HG02759 (cell line): ENCODE measurements at regions not wholly inside any gene's neighbourhood (a gene's known extent, or its start where the extent isn't known, plus 50 kb on each side); places are given as distances from the start of the nearest gene placed in this dataset.

Experiments
- ATAC-seq: cut with Tn5 transposase; IDR thresholded peaks from one replicate; pipeline ENCODE4 v1.9.1; 2021; ENCODE audit warnings: mild to moderate bottlenecking, moderate library complexity; ENCODE audit not compliant: unreplicated experiment

GRCh38 chr5:168042284-168043068, 249.0 kb upstream of the WWC1 start:
- no peak for ATAC-seq

DNA sequence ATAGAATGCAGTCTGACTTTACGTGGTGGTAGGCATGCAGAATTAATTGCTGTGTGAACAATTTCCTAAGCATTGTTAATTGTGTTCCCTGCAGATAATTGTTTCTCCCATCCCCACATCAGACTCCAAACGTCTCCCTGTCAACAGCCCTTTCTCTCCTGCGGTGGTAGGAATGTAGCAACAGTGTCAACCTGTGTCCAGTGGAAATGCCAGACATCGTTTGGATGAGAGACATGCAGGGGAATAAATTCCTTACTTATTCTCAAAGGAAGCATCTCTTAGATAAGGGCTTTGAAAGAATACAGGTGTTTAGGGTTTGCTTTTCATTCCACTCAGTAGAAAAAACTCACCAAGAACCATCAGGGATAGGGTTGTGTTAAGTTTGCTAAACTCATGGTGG, 245.3 kb upstream of the WWC1 start:
- ATAC-seq: no peak

- ATAC-seq: peak; percentile 71
Measured at GRCh38 chr5:168047043-168047668, 244.3 kb upstream of the WWC1 start.

DNA sequence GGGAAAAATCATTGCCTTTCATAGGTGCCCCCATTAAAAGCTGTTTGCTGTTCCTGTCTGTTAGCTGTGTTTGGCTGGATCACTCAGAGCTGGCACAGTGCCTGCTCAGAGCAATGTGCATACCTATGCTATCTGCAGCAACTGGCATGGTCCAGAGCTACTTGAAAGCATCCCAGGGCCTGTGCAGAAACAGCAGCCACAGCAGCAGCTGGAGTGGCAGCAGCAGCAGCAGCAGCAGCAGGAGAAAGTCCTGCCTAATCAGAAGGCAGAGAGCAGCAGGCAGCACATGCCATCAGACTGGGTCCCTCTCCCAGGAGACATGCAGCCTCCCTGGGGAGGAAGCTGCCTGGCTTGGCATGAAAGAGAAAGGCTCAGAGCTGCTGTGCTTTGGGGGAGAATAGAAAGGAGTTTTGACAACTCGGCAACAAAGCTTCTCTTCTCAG, 243.8 kb upstream of the WWC1 start:
- ATAC-seq: peak; percentile 31

DNA sequence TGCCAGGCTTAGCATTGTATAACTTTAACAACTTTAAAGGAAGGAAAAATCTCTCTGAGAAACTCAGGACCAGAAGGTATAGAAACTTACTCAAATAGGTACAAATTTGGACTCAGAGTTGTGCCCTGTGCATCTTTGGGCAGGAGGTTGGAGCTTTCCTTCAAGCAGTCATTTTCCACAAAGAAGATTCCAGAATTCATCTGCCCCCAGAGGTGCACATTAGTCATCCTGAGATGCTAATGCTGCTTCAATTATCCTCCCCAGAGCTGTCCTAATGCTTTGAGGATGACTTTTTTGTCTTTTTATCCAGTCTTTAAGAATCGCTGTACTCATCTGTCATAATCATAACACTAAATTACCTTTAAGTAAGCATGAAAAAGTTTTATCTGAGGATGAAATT, 243.0 kb upstream of the WWC1 start:
- ATAC-seq: no peak

GRCh38 chr5:168052686-168053085, 238.8 kb upstream of the WWC1 start:
- ATAC-seq: no peak

- ATAC-seq: no peak
Measured at GRCh38 chr5:168054091-168054490, 237.4 kb upstream of the WWC1 start.

DNA sequence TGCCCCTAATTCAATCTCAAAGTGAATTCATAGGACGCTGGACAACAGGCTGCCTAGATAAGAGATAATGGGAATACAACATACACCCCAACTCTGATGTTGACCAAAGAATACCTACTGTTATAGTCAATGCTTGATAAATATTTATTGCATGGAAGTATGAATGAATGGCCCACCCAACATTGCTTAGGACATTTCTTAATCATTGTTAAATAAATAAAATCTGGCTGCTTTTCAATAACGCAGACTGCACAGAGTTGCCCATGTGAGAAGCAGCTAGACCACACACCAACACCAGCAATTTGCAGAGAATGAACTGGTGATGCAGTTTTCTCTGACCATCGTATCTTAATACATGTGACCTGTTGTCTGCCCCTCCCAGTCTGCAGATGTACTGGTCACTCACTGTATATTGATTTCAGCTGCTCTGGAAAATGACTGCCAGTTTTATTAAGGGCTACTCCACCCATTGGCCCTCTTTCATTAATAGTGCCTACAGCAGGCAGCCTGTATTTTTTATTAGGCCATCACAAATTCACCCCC, 236.2 kb upstream of the WWC1 start:
- no peak for ATAC-seq

DNA sequence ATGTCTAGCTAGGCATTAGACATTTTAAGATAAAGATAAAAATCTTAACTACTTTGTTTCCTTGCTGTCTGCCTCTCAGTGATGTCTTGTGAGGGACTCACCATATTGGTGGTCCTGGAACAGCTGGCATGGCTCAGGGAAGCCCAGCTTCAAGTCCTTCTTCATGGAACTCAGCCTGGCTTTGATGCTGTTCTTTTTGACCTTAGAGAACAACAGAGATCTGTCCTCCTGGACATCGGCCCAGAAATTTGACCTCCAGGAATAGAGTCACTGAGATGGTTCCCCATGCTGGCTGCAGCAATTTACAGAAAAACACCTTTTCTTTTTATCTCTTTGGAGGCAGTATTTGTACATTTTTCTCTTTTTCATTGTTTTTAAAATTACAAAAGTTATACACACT, 235.5 kb upstream of the WWC1 start:
- ATAC-seq: no peak

DNA sequence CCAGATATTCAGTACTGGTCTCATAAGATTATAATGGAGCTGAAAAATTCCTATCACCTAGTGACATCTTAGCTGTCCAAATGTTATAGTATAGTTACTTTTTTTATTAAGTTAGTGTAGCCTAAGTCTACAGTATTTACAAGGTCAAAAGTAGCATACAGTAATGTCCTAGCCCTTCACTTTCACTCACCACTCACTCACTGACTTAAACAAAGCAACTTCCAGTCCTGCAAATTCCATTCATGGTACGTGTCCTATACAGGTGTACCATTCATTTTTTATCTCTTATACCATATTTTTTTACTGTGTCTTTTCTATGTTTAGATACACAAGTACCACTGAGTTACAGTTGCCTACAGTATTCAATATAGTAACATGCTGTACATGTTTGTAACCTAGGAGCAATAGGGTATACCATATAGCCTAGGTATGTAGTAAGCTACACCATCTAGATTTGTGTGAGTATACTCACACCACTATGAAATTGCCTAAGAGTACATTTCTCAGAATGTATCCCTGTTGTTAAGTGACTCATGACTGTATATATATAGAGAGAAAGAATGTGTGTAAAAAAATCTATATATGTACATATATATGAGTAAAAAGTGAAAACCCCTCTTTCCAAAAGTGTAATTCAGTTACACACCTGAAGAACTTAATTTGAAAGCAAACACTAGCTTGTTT, 234.8 kb upstream of the WWC1 start:
- ATAC-seq: no peak

GRCh38 chr5:168057905-168058304, 233.5 kb upstream of the WWC1 start:
- ATAC-seq: no peak

DNA sequence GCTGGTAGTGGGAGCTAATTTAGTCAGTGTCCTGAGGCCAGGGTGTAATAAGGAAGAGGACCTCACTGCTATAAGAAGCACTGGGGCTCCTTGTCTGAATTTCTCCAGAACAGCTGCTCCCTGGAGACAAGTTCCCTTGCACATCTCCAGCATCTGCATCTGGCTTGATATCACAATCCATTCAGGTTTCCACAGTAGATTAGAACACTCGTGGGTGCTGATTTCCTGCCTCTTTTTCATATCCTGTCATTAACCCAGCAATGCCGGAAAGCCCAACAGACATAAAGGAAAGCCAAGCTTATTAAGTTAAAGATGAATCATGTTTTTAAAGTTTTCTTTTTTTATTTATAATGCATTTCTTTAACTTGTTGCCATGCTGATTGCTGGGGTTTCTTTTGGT, 232.3 kb upstream of the WWC1 start:
- no peak for ATAC-seq

- ATAC-seq: no peak
Measured at GRCh38 chr5:168062239-168062638, 229.2 kb upstream of the WWC1 start.

DNA sequence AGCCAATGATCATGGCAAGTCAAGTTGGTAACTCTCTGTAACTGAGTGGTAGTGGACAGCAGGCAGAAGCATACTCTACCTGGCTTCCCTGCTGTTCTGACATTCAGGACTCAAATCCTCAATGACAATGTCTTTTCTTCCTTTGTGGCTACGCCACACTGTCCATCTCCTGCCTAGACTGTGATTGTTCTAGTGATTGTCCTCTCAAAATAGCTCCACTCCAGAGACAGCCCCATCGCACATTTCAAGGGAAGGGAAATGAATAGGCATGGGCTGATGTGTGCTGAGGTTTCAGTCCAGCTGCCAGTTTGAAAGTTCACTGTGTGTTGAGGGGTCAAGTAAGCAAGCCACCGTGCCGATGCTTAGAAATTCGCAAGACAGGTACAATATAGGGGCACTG, 227.0 kb upstream of the WWC1 start:
- ATAC-seq: no peak

DNA sequence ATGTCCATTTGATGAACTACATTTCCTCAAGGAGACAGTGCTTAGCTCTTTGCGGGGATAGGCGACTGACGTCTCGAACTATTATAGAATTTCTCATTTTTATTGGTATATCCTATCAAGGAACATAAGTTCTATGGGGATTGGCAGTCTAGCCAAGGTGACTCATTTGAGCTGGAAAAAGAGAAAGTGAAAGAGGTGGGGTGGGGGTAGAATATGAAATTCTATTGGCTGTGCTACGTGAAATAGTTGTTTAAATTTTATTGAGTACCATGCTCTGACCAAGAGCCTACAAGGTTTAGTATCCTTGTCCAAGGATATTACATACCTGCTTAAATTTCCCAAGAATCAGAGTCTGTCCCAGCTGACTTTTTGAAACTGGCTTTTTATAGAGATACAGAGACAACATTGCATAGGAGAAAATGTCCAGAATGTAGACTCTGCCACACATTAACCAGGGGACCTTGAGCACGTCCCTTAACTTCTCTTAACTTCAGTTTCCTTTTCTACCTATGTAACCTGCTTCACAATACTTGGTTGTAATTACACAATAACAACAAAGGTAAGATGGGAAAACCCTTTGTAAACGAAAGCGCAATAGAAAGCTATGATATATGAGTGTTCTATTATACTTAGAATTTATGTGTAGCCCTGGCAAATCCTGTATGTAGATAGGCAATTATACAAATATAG, 226.4 kb upstream of the WWC1 start:
- no peak for ATAC-seq

DNA sequence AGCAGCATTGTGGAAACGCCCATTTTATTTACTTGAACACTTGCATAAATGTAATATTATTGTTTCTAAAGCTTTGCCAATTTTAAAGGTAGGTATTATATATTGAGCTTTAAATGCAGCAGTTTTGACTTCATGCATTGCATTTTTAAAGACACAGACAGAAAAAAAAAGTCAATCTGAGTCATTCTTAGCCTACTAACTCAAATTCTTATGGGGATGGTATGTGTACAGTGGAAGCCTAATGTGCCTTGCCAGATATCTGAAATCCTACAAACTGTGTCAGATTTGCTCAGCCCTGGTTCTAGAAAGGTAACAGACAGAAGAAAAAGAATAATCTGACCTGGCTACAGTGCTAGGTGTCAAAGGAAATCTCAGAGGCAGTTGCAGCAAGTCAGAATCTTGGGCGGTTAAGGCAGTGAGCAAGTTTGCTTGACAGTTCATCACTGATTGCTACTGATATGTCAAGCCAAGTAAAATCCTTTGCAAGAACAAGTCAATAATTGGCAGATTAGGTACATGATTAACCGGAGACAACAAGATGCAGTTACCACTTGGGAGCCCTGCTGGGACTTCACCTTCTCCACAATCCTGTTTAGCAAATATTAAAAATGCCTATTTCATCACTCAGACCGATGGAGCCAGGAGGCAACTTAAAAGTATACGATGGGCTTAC, 224.8 kb upstream of the WWC1 start:
- ATAC-seq: no peak

DNA sequence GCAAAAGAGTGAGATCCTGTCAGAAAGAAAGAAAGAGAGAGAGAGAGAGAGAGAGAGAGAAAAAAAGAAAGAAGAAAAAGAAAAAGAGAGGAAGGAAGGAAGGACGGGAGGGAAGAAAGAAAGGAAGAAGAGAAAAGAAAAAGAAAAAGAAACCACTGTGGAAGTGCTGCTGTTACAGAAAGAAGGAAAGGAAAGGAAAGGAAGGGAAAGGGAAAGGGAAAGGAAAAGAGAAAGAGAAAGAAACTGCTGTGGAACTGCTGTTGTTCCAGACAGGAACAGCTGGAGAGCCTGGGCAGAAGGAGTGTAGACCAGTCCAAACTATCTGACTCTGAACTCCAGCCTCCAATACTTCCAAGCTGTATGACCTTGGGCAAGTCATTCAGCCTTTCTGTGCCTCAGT, 220.7 kb upstream of the WWC1 start:
- no peak for ATAC-seq

GRCh38 chr5:168072665-168073064, 218.8 kb upstream of the WWC1 start:
- ATAC-seq: no peak

- no peak for ATAC-seq
Measured at GRCh38 chr5:168073311-168073710, 218.1 kb upstream of the WWC1 start.

- no peak for ATAC-seq
Measured at GRCh38 chr5:168073991-168074800, 217.2 kb upstream of the WWC1 start.
